K562 (cell line): ENCODE measurements at regions not wholly inside any gene's neighbourhood (a gene's known extent, or its start where the extent isn't known, plus 50 kb on each side); places are given as distances from the start of the nearest gene placed in this dataset.

ENCODE experiments used
- ATAC-seq: fragments of 200-7000 bp; cut with Tn5 transposase; 3 replicates; pipeline ENCODE4 v1.9.1; 2020; ENCODE audit warnings: moderate library complexity
- BruUV-seq: library from RNA; stranded (reverse); fragments of 400-500 nt; replicated peaks from 2 replicates; lab custom pipeline; 2021; lab: Mats Ljungman, UMichigan
- CTCF ChIA-PET: fragments of 300-600 bp; formaldehyde crosslinking; extraction: SDS; loops from one replicate; lab custom pipeline; 2021; ENCODE audit warnings: low intra/inter-chr PET ratio; lab: Yijun Ruan, JAX
- POLR2A ChIA-PET: fragments of 300-600, 350-650 bp; sonication (Branson Sonifier 250); formaldehyde crosslinking; extraction: SDS; loops from one replicate; lab custom pipeline; 2021; ENCODE audit warnings: antibody characterized with exemption, inconsistent platforms; lab: Yijun Ruan, JAX
- DNase-seq, 4 experiments: peaks; one replicate each; pipeline versions ENCODE4 v3.0.0 to v3.0.0-alpha.2; 2011 to 2018; ENCODE audit warnings: low spot score in 3 of 4, mixed read lengths in 3 of 4; ENCODE audit errors: extremely low read depth in 1 of 4
- FAIRE-seq: peaks from 2 replicates; lab custom pipeline; 2011; peaks lifted over from hg19 to GRCh38; lab: Jason Lieb, UNC
- H2AFZ ChIP-seq: 2 replicates; pipeline ENCODE4 v1.6.0; 2011; ENCODE audit warnings: low read depth, low read length, control low read depth, inconsistent platforms
- H3K27ac ChIP-seq: fragments of 200-600 bp; 3 replicates; pipeline ENCODE4 v1.8.0; 2011; ENCODE audit warnings: low read depth, mild to moderate bottlenecking, control low read depth, inconsistent platforms, low read length, moderate library complexity, mixed read lengths; ENCODE audit errors: extremely low read depth
- H3K27me3 ChIP-seq, 2 experiments: fragments of 300-600 bp in 1 of 2; 2 replicates in 1 of 2; 3 replicates in 1 of 2; pipeline versions ENCODE4 v1.6.0 to v1.8.0; 2011; ENCODE audit warnings: inconsistent platforms in 2 of 2, low read length in 2 of 2, mild to moderate bottlenecking in 1 of 2, mixed read lengths in 1 of 2, moderate library complexity in 1 of 2; ENCODE audit not compliant: control insufficient read depth in 2 of 2, insufficient read depth in 2 of 2
- H3K36me3 ChIP-seq: fragments of 300-600 bp; 3 replicates; pipeline ENCODE4 v1.8.0; 2011; ENCODE audit warnings: mild to moderate bottlenecking, low read length, inconsistent platforms; ENCODE audit not compliant: control insufficient read depth, insufficient read depth
- H3K4me1 ChIP-seq, 2 experiments: fragments of 200-600 bp in 1 of 2; replicated peaks in 1 of 2; 2 replicates in 1 of 2; 3 replicates in 1 of 2; pipeline versions ENCODE4 v1.5.1 to v1.8.0; 2011; ENCODE audit warnings: inconsistent platforms in 2 of 2, low read length in 2 of 2, mild to moderate bottlenecking in 1 of 2, mixed read lengths in 1 of 2, moderate library complexity in 1 of 2; ENCODE audit not compliant: control insufficient read depth in 2 of 2, insufficient read depth in 2 of 2
- H3K4me2 ChIP-seq: 2 replicates; pipeline ENCODE4 v1.6.1; 2011; ENCODE audit warnings: low read length, control low read depth, inconsistent platforms, mixed read lengths; ENCODE audit not compliant: insufficient read depth
- H3K4me3 ChIP-seq: fragments of 200-600 bp; sonication (generic), shearing (Covaris generic); 2 replicates; pipeline ENCODE4 v1.5.1; 2016; ENCODE audit warnings: control low read depth, inconsistent platforms
- H3K79me2 ChIP-seq: fragments of 200-600 bp; 3 replicates; pipeline ENCODE4 v1.8.0; 2011; ENCODE audit warnings: low read length, inconsistent platforms; ENCODE audit not compliant: control insufficient read depth, insufficient read depth
- H3K9ac ChIP-seq, 2 experiments: 2 replicates each; pipeline versions ENCODE4 v1.6.0 to v1.6.1; 2011; ENCODE audit warnings: low read depth in 2 of 2, low read length in 2 of 2, control low read depth in 1 of 2, inconsistent platforms in 1 of 2, mild to moderate bottlenecking in 1 of 2, mixed read lengths in 1 of 2; ENCODE audit not compliant: insufficient read depth in 1 of 2
- H3K9me1 ChIP-seq: one replicate; pipeline ENCODE4 v1.6.0; 2011; ENCODE audit warnings: inconsistent platforms, mild to moderate bottlenecking, low read length, moderate library complexity; ENCODE audit not compliant: control insufficient read depth, insufficient read depth
- H3K9me3 ChIP-seq: replicated peaks from 2 replicates; pipeline ENCODE4 v1.5.1; 2011; ENCODE audit warnings: low read depth, low read length, inconsistent platforms; ENCODE audit not compliant: control insufficient read depth, insufficient read depth
- H4K20me1 ChIP-seq: replicated peaks from 2 replicates; pipeline ENCODE4 v1.6.1; 2011; ENCODE audit warnings: low read length, inconsistent platforms, mixed read lengths; ENCODE audit not compliant: control insufficient read depth, insufficient read depth
- ATF1 ChIP-seq, 2 experiments: fragments of 450-650 bp in 1 of 2; IDR thresholded peaks; 2 replicates each; pipeline ENCODE4 v1.6.1; 2016; ENCODE audit warnings: missing compliant biosample characterization in 1 of 2, missing genetic modification characterization in 1 of 2
- BRCA1 ChIP-seq, 2 experiments: fragments of 450-650 bp in 1 of 2; sonication (generic) in 1 of 2; formaldehyde crosslinking in 1 of 2; IDR thresholded peaks; 2 replicates each; pipeline versions ENCODE4 v1.5.0 to v1.6.1; 2017 to 2020; ENCODE audit warnings: mild to moderate bottlenecking in 1 of 2, missing genetic modification reagents in 1 of 2
- CHD2 ChIP-seq: IDR thresholded peaks from 2 replicates; pipeline ENCODE4 v1.6.1; 2011; ENCODE audit warnings: low read depth, low read length
- DDX20 ChIP-seq: fragments of 450-650 bp; IDR thresholded peaks from 2 replicates; pipeline ENCODE4 v1.6.1; 2016; ENCODE audit warnings: missing genetic modification characterization, low read depth, mild to moderate bottlenecking, missing compliant biosample characterization, moderate library complexity
- EP300 ChIP-seq: IDR thresholded peaks from 2 replicates; pipeline ENCODE4 v1.6.1; 2012; ENCODE audit warnings: low read length, improper control_type of control experiment
- EWSR1 ChIP-seq: fragments of 450-650 bp; IDR thresholded peaks from 2 replicates; pipeline ENCODE4 v1.6.1; 2018; ENCODE audit warnings: borderline replicate concordance, mild to moderate bottlenecking, low read depth, moderate library complexity; ENCODE audit not compliant: partially characterized antibody
- GABPA ChIP-seq: fragments of 200-800 bp; sonication (Bioruptor generic); conservative IDR thresholded peaks from 2 replicates; pipeline ENCODE4 v1.6.1; 2016; ENCODE audit warnings: low read depth, missing genetic modification characterization, missing compliant biosample characterization
- HMG20A ChIP-seq: fragments of 450-650 bp; formaldehyde crosslinking; conservative IDR thresholded peaks from 2 replicates; pipeline ENCODE4 v1.4.0; 2020; ENCODE audit warnings: mild to moderate bottlenecking, mixed read lengths
- HNRNPK ChIP-seq: fragments of 200-400 bp; formaldehyde crosslinking; IDR thresholded peaks from one replicate; pipeline ENCODE4 v1.6.1; 2018; ENCODE audit warnings: mild to moderate bottlenecking, low read depth, low read length; ENCODE audit not compliant: poor library complexity, severe bottlenecking
- KHSRP ChIP-seq: fragments of 450-650 bp; IDR thresholded peaks from 2 replicates; pipeline ENCODE4 v1.6.1; 2017
- OTX1 ChIP-seq: fragments of 450-650 bp; formaldehyde crosslinking; IDR thresholded peaks from 2 replicates; pipeline ENCODE4 v1.4.0; 2022; ENCODE audit warnings: mild to moderate bottlenecking
- POLR2AphosphoS2 ChIP-seq: IDR thresholded peaks from 2 replicates; pipeline ENCODE4 v1.6.1; 2012; ENCODE audit warnings: low read length, improper control_type of control experiment
- RUNX1 ChIP-seq: sonication (generic); IDR thresholded peaks from 2 replicates; pipeline ENCODE4 v1.6.1; 2016; ENCODE audit warnings: antibody characterized with exemption, low read depth
- SMARCB1 ChIP-seq: IDR thresholded peaks from 2 replicates; pipeline ENCODE4 v1.6.1; 2011; ENCODE audit warnings: improper control_type of control experiment, low read depth; ENCODE audit not compliant: insufficient read length
- ZNF717 ChIP-seq: fragments of 250-450 bp; sonication (Bioruptor Pico); IDR thresholded peaks from 2 replicates; pipeline ENCODE4 v1.5.0; 2021
- WGBS: fragments of 100-300 bp; shearing (Covaris generic); methylation state at CpG from one replicate; pipeline ENCODE4 v1.1.6; 2016; ENCODE audit warnings: low coverage, mixed read lengths; ENCODE audit not compliant: insufficient coverage; ENCODE audit errors: missing lambda C conversion rate; 5-methylcytosine and 5-hydroxymethylcytosine counted together
- in situ Hi-C: fragments of 300-500 bp; cut with MboI; formaldehyde crosslinking; loops from 4 replicates; pipeline ENCODE4 v1.15.0; 2018; ENCODE audit warnings: inconsistent platforms, mixed read lengths
- intact Hi-C: fragments of 100-400 bp; cut with micrococcal nuclease; formaldehyde crosslinking; loops from 2 replicates; pipeline ENCODE4 v1.14.2; 2022

DNA sequence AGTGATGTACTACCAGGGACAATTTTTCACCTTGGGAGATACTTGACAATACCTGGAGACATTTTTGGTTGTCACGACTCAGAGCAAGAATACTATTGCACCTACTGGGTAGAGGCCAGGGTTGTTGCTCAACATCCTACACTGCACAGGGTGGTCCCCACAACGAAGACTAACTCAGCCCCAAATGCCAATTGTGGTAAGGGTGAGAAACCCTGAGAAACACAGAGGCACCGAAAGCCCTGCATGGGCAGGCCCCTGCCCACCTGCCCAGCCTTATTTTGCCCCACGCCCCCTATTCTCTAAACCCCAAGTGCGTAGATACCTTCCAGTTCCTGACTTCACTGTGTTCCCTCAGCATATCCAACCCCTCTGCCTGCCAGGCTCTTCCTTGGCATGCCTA, 163.1 kb upstream of the PKDCC start:
- DNase-seq (no peak), ATAC-seq (no peak), FAIRE-seq (no peak)
- no peaks in the 10 kb centered on the region for H3K9me1 ChIP-seq
- TF ChIP-seq OTX1 (CRISPR knock-in tag) (no peak), GABPA (tag) (no peak), EWSR1 (no peak), RUNX1 (no peak), DDX20 (tag) (no peak), KHSRP (no peak)
- no peak overlapping the region for H3K4me3 ChIP-seq
- H3K27ac ChIP-seq: no peak overlapping the region
- BruUV-seq: no TSS peak
- no peaks in the 10 kb centered on the region for H3K36me3 ChIP-seq
- H3K9ac ChIP-seq: no peak overlapping the region
- intact Hi-C loops (no loop called here), in situ Hi-C loops (no loop called here)
- POLR2A ChIA-PET: no interaction called here
- H2AFZ ChIP-seq: no peak overlapping the region
- no peak overlapping the region for H3K4me2 ChIP-seq
- WGBS: 2% methylated on average over 5 of the region's 5 CpGs
- no peaks in the 10 kb centered on the region for H3K9me3 ChIP-seq
- peaks cover 3 to 15% of the 10 kb centered on the region in 2 experiments for H3K27me3 ChIP-seq
- no peaks in the 10 kb centered on the region for H3K79me2 ChIP-seq
- CTCF ChIA-PET: interaction anchor here (0.7 kb wide), 1 partner anchor 15 kb away, joined by 3 read pairs; no protein-coding TSS in a partner anchor
- no peaks in the 10 kb centered on the region for H3K4me1 ChIP-seq
- H4K20me1 ChIP-seq: no peaks in the 10 kb centered on the region

DNA sequence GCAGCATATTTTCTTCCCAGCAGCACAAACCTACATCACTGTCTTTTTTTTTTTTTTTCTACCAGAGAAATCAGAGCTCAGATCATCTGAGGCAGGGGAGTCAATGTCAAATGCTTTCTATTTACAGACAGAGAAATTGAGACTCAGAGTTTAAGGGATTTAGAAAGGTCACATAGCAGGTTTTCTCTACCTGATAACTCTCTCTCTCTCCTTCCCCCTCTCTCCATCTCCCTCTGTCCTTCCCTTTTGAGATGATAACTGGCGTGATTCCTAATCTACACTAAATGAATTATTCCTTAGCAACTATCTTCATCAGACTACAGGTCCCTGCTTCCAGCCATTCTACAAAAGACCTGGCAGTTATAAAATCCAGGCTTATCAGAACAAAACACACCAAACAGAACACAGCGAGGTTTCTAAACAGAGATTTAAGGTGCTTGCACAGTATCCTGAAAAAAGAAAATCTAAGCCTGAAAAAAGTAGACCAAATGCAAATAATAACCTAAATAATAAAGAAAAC, 161.6 kb upstream of the PKDCC start:
- no peak overlapping the region for H2AFZ ChIP-seq
- H3K4me2 ChIP-seq: no peak overlapping the region
- H3K27me3 ChIP-seq: peaks cover 3 to 14% of the 10 kb centered on the region in 2 experiments; a peak in 4 of 5 replicates
- BruUV-seq: no TSS peak
- in situ Hi-C loops: no loop called here
- no peaks in the 10 kb centered on the region for H3K36me3 ChIP-seq
- no peaks in the 10 kb centered on the region for H3K9me1 ChIP-seq
- H3K9me3 ChIP-seq: no peaks in the 10 kb centered on the region
- H3K9ac ChIP-seq: no peak overlapping the region
- ChIA-PET POLR2A (interaction anchor here (1.6 kb wide), 1 partner anchor 11 kb away, joined by 4 read pairs; no protein-coding TSS in a partner anchor), CTCF (no interaction called here)
- intact Hi-C loops: no loop called here
- WGBS: 4% methylated on average over 2 of the region's 2 CpGs
- H3K27ac ChIP-seq: no peak overlapping the region
- H3K4me1 ChIP-seq: no peaks in the 10 kb centered on the region
- no peaks in the 10 kb centered on the region for H4K20me1 ChIP-seq
- FAIRE-seq (no peak), DNase-seq (no peak), ATAC-seq (no peak)
- no peaks in the 10 kb centered on the region for H3K79me2 ChIP-seq
- no peak overlapping the region for H3K4me3 ChIP-seq
- no peak for TF ChIP-seq POLR2AphosphoS2
- TF ChIP-seq EP300: no peak
- TF ChIP-seq BRCA1 (IDR thresholded peaks at IDR 0.05): no peak
- TF ChIP-seq BRCA1 (CRISPR knock-in tag; IDR thresholded peaks at IDR 0.05): no peak
- no peak for TF ChIP-seq HNRNPK
- no peak for TF ChIP-seq ATF1 (CRISPR knock-in tag; IDR thresholded peaks at IDR 0.05)
- TF ChIP-seq ATF1 (tag; IDR thresholded peaks at IDR 0.05): no peak
- no peak for TF ChIP-seq CHD2
- no peak for TF ChIP-seq HMG20A (CRISPR knock-in tag)
- no peak for TF ChIP-seq SMARCB1
- no peak for TF ChIP-seq ZNF717 (CRISPR knock-in tag)
